NCI-H1417 (cell line): ENCODE measurements at regions not wholly inside any gene's neighbourhood (a gene's known extent, or its start where the extent isn't known, plus 50 kb on each side); places are given as distances from the start of the nearest gene placed in this dataset.
A peak's percentile ranks its signal among the peaks of the same experiment; 100 is the strongest.
"Not testable (repeated sequence)": the region's sequence is repeated elsewhere in the genome, so short reads cannot be mapped to it uniquely, and the experiment has no call there.

Experiments used
- DNase-seq, 3 experiments: peaks; one replicate each; lab custom pipeline; 2025; lab: John Stamatoyannopoulos, UW

DNA sequence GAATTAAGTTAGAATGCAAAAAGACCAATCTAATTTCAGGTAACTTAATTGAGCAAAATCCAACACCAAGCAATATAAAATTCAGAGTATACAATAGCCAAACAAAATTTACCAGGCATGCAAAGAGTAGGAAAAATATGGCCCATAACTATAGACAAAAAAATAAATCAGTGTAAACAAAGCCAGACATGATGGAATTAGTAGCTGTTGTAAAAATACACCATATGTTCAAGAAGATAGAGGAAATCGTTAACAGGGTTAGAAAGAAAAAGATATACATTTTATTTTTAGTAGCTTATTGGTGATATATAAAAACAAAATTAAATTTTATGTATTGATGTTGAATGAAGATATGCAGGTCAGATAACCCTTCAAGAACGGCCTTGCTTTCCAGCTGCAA lies 621.1 kb upstream of the MIR17HG start:
- no peak for DNase-seq

DNA sequence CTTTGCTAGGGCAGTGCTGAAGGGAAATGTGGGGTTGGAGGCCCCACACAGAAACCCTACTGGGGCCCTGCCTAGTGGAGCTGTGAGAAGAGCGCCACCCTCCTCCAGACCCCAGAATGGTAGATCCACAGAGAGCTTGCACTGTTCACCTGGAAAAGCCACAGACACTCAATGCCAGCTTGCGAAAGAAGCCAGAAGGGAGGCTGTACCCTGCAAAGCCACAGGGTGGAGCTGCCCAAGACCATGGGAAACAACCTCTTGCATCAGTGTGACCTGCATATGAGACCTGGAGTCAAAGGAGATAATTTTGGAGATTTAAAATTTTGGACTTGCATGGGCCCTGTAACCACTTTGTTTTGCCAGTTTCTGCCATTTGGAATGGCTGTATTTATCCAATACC lies 615.4 kb upstream of the MIR17HG start:
- no peak for DNase-seq

DNA sequence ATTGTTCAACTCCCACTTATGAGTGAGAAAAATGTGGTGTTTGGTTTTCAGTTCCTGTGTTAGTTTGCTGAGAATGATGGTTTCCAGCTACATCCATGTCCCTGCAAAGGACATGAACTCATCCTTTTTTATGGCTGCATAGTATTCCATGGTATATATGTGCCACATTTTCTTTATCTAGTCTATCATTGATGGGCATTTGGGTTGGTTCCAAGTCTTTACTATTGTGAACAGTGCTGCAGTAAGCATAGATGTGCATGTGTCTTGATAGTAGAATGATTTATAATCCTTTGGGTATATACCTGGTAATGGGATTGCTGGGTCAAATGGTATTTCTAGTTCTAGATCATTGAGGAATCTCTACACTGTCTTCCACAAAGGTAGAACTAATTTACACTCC lies 613.0 kb upstream of the MIR17HG start:
- not testable (repeated sequence) for DNase-seq

DNA sequence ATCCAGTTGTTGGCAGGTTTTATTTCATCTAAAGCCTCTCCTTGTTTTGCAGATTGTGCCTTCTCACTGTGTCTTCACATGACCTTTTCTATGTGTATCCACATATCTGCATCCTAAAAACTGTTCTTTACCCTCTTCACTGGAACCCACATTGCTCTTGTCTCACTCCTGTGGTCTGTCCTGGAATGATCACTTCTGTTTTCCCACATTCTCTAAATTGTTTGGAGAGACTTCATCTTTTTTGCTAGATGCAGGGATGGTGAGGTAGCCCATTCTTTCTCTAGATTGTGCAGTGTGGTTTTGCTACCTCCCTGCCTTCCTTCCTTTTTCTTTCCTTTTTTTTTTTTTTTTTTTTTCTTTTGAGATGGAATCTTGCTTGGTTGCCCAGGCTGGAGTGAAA lies 608.6 kb upstream of the MIR17HG start:
- DNase-seq: no peak

DNA sequence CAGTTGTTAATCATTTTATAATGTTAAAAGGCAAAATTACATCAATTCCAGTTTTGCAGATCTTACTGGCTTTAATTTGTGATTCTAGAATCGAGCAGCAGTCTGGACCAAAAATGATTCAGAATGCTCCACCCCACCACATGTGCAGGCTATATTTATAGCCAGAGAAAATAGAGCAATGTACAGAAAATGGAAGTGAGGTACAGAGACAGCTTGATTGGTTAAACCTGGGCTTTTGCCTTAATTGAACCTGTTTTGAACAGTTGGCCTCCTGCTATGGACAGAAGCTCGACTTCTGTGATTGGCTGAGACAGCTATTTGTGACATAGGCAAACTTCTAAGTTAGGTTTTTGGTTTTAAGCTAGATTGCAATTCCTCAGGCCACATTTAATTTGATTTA lies 607.4 kb upstream of the MIR17HG start:
- DNase-seq: no peak

- no peak for DNase-seq
These were observed 605.1 kb upstream of the MIR17HG start for GRCh38 chr13:90742381-90742780.

- no peak for DNase-seq
These were observed 601.3 kb upstream of the MIR17HG start for GRCh38 chr13:90746230-90746629.

GRCh38 chr13:90750021-90750420 lies 597.5 kb upstream of the MIR17HG start:
- no peak for DNase-seq

- DNase-seq: no peak
These were observed 596.5 kb upstream of the MIR17HG start for GRCh38 chr13:90751026-90751425.

DNA sequence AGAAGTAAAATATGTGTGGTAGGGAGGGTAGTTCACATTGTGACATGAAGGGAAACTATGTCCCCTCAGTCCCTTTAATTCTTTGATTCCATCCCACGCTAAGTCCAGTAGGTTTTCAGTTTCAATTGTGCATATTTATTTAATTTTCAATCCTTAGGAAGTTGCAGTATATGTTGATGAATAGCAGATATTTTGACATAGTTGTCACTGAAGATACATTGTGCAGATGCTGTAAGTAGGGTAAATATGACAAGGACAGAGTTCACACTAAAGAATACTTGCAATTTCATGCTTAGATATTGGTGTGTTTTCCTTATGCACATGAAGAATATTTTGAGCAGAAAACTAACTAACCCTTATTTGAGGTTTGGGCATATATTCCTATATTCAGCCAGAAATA lies 595.4 kb upstream of the MIR17HG start:
- no peak for DNase-seq

DNA sequence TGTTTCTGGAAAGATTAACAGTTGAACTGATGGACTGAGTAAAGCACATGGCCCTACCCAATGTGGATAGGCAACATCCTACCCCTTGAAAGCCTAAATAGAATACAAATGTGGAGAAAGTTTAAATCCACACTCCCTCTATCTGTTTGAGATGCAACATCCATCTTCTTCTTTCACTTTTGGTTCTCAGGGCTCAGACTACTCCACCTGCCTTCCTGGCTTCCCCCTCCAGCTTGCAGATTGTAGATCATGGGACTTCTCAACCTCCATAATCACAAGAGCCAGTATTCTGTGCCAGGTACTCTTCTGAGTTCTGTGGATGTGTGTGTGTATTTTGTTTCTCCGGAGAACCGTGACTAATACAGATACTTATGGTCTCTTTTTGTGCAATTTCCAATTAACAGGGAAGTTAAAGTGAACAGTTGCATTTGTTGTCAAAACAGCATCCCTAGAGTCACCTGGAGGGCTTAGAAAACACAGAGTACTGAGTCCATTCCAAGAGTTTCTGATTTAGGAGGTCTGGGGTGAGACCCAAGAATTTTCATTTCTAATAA lies 590.3 kb upstream of the MIR17HG start:
- peak in 2 of 3 experiments; percentile 43 to 61 for DNase-seq

- DNase-seq: peak in 2 of 3 experiments; percentile 40 to 41
These were observed 586.8 kb upstream of the MIR17HG start for GRCh38 chr13:90760639-90761038.

- DNase-seq: no peak
These were observed 583.9 kb upstream of the MIR17HG start for GRCh38 chr13:90763476-90764150.

DNA sequence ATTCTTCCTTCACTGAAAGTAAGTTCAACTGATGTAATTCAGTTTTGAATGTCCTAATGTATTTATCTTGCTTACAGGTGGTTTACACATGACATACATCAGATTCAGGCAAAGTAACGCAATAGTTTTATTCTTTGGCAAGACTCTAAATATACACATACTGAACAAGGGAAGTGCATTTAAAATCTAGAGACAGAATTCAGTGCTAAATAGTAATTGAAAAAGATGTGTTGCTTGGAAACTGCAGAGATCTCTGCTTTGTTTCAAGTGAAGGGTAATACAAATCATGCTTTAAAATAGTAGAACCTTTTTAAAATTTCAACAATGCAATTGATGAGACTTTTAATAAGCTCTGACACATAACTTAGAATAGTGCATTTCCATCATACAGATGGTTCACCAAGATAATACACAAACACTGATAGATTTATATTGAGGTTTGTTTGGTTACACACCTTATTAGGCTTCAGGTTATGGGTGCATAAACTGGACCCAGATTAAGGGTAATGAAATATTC lies 581.0 kb upstream of the MIR17HG start:
- DNase-seq: no peak

GRCh38 chr13:90768116-90768515 lies 579.4 kb upstream of the MIR17HG start:
- no peak for DNase-seq

DNA sequence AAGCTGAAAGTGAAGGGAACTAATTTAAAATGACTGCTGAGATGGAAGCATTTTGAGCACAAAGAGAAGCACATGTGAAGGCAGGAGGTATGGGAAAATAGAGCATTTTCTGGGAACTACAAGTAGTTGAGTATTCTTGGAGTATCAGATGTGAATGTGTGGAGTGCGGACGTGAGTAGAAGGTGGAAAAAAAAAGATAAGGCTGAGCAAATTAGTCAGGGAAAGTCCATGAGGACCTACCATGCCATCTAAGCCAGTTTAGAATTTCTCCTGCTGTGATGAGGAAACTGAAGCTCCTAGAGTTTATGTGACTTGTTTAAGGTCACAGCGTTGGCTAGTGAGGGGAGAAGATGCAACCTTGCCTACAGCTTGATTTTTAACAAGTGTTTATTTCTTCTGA lies 578.1 kb upstream of the MIR17HG start:
- no peak for DNase-seq

GRCh38 chr13:90770334-90770733 lies 577.2 kb upstream of the MIR17HG start:
- DNase-seq: no peak

- peak in 2 of 3 experiments; percentile 29 to 72 for DNase-seq
These were observed 573.8 kb upstream of the MIR17HG start for GRCh38 chr13:90773681-90774080.

GRCh38 chr13:90776051-90776748 lies 571.3 kb upstream of the MIR17HG start:
- no peak for DNase-seq

DNA sequence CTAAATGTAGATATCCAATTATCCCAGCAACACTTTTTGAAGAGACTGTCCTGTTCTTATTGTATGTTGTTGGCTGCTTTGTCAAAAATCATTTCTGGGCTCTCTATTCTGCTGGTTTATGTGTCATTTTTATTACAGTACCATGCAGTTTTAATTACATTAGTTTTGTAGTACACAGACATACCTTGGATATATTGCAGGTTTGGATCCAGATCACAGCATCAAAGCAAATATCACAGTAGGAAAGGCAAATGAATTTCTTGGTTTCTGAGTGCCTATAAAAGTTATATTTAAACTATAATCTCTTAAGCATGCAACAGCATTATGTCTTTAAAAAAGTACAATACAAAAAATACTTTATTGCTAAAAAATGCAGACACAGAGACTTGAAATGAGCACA lies 564.2 kb upstream of the MIR17HG start:
- DNase-seq: no peak

- no peak for DNase-seq
These were observed 560.5 kb upstream of the MIR17HG start for GRCh38 chr13:90787007-90787406.

DNA sequence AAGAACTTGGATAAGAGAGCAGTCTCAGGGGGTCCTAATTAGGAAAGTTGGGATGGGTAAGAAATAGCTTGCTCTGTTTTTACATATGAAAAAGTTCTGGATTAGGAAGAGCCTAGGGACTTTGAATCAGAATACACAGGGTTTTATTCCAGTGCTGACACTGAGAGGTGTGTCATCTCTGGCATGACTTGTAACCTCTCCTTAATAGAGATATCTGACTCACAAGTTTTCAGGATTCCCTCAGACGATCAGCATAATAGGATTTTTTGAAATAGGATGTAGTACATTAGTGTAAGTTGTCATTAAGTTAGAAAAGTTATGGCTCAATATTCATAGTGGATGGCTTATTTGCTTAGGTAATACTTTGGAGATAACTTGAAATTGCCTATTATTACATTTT lies 555.2 kb upstream of the MIR17HG start:
- no peak for DNase-seq

DNA sequence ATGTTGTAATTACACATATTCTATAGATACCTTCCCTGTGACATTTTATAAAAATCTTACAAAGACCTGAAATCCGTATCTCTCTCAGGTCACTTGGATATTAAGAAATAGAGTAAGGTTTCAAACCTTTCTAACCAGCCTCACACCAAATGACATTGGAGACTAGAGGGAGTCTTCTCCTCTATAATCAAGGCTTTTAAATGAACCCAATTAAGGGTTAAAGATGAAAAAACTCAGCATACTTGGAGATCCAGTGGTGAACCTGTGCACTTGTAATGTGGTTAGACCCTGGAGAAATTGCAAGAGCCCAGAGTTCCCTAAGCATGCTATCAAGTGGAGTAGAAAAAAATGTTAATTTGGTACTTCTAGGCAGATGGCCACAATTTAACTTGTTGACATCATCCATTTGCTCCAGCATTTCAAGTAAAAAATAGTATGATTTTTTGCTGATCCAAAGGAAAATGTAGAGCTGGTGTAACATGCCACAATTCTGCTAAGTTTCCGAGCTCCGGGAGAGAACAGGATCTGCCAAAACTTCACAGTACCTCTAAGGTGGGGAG lies 554.1 kb upstream of the MIR17HG start:
- peak in 1 of 3 experiments; percentile 24 for DNase-seq
